ENCODE measurements at regions not wholly inside any gene's neighbourhood (a gene's known extent, or its start where the extent isn't known, plus 50 kb on each side); places are given as distances from the start of the nearest gene placed in this dataset.
A peak's percentile ranks its signal among the peaks of the same experiment; 100 is the strongest.

DNA sequence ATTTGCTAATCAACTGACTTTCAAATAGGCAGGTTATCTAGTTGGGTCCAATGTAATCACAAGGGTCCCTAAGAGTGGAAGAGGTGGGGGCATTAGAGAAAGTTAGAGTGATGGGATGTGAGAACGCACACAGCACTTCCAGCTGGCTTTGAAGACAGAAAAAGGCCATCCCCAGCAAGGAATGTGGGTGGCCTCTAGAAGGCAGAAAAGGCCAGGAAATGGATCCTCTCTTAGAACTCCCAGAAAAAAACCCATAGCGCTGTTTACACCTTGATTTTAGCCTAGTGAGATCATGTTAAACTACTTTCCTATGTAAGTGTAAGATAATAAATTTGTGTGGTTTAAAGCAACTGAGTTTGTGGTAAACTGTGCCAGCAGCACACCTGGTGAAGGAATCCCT is 219.5 kb upstream of the HABP2 start:
- H4K20me1 ChIP-seq (ENCODE audit: insufficient read depth, low read length): no peaks in the 10 kb centered on the region
- H3K4me3 ChIP-seq (ENCODE audit: low read depth in 1 of 2, low read length in 2 of 2): no peak overlapping the region
- ATAC-seq (ENCODE audit: insufficient read depth, low read depth) (no peak), DNase-seq (no peak)
- no peak overlapping the region for H3K9ac ChIP-seq (ENCODE audit: low read depth, low read length)
- H3K4me2 ChIP-seq (ENCODE audit: insufficient read depth, low read length): no peak overlapping the region
- TF ChIP-seq, protein P1, sequence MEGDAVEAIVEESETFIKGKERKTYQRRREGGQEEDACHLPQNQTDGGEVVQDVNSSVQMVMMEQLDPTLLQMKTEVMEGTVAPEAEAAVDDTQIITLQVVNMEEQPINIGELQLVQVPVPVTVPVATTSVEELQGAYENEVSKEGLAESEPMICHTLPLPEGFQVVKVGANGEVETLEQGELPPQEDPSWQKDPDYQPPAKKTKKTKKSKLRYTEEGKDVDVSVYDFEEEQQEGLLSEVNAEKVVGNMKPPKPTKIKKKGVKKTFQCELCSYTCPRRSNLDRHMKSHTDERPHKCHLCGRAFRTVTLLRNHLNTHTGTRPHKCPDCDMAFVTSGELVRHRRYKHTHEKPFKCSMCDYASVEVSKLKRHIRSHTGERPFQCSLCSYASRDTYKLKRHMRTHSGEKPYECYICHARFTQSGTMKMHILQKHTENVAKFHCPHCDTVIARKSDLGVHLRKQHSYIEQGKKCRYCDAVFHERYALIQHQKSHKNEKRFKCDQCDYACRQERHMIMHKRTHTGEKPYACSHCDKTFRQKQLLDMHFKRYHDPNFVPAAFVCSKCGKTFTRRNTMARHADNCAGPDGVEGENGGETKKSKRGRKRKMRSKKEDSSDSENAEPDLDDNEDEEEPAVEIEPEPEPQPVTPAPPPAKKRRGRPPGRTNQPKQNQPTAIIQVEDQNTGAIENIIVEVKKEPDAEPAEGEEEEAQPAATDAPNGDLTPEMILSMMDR (IDR thresholded peaks at IDR 0.05; ENCODE audit: borderline replicate concordance, extremely low read depth, low read length, poor library complexity, severe bottlenecking): peak; percentile 24
- no peak for TF ChIP-seq EZH2 (IDR thresholded peaks at IDR 0.05; ENCODE audit: borderline replicate concordance, low read depth, low read length, severe bottlenecking)
- H3K79me2 ChIP-seq (ENCODE audit: insufficient read depth, low read length): no peaks in the 10 kb centered on the region
- no peak overlapping the region for H2AFZ ChIP-seq (ENCODE audit: low read depth, low read length)
- H3K9me3 ChIP-seq (ENCODE audit: insufficient read depth, low read length, severe bottlenecking): no peaks in the 10 kb centered on the region
- H3K27me3 ChIP-seq (ENCODE audit: insufficient read depth, low read length, poor library complexity): no peaks in the 10 kb centered on the region
- no peaks in the 10 kb centered on the region for H3K36me3 ChIP-seq (ENCODE audit: insufficient read depth, low read length)
- no peak overlapping the region for H3K27ac ChIP-seq (ENCODE audit: low read length)
- no peaks in the 10 kb centered on the region for H3K4me1 ChIP-seq (ENCODE audit: insufficient read depth, low read length)

DNA sequence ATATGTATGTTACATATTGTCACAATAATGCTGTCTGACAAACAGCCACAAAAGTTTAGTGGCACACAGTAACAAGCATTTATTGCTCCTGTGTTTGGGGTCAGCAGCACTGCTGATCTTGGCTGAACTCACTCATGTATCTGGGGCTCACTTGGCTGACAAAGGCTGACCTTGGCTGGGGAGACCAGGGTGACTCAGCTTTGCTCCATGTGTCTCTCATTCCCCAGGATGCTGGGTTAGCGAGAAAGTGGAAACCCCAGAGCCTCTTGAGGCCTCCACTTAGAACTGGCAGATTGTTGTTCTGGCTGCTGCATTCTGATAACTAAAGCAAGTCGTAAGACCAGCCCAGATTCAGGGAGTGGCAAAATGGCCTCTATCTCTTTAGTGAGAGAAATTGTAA is 217.3 kb upstream of the HABP2 start:
- no peak for DNase-seq
- H3K79me2 ChIP-seq (ENCODE audit: insufficient read depth, low read length): no peaks in the 10 kb centered on the region
- no peak overlapping the region for H3K9ac ChIP-seq (ENCODE audit: low read depth, low read length)
- peaks cover 4% of the 10 kb centered on the region for H3K27me3 ChIP-seq (ENCODE audit: insufficient read depth, low read length, poor library complexity)
- H3K27ac ChIP-seq (ENCODE audit: low read length): no peak overlapping the region
- ATAC-seq (ENCODE audit: insufficient read depth, low read depth): no peak
- no peak for TF ChIP-seq EZH2 (IDR thresholded peaks at IDR 0.05; ENCODE audit: borderline replicate concordance, low read depth, low read length, severe bottlenecking)
- TF ChIP-seq, protein P1 (IDR thresholded peaks at IDR 0.05; ENCODE audit: borderline replicate concordance, extremely low read depth, low read length, poor library complexity, severe bottlenecking): no peak
- H3K4me2 ChIP-seq (ENCODE audit: insufficient read depth, low read length): no peak overlapping the region
- no peak overlapping the region for H2AFZ ChIP-seq (ENCODE audit: low read depth, low read length)
- no peak overlapping the region for H3K4me3 ChIP-seq (ENCODE audit: low read depth in 1 of 2, low read length in 2 of 2)
- H3K36me3 ChIP-seq (ENCODE audit: insufficient read depth, low read length): no peaks in the 10 kb centered on the region
- H3K4me1 ChIP-seq (ENCODE audit: insufficient read depth, low read length): no peaks in the 10 kb centered on the region
- no peaks in the 10 kb centered on the region for H4K20me1 ChIP-seq (ENCODE audit: insufficient read depth, low read length)
- no peaks in the 10 kb centered on the region for H3K9me3 ChIP-seq (ENCODE audit: insufficient read depth, low read length, severe bottlenecking)

DNA sequence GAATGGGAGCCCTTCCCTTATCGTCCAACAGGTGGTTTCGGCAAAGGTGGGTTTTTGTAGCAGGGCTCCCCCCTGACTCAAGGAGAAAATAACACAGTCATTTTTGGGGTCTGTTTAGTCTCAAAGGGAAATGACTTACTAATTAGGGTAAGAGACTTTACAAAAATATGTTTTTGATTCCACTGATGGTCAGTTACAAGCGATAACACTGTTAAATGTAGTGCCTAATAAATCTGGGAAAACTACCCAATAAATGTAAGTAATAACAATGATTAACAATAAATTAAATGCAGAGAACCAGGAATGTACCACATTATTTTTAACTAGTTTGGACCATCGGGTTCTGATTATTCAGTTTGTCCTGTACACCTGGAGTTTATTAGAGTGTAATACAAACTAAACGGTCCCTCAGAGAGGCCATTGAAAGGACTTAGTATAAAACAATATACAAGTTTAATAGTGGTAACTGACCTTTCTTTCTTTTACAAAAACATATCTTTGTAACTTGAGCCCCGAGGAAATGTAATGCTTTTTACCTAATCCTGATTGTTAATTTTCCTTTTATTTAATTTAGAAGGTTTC is 216.2 kb upstream of the HABP2 start:
- Histone ChIP-seq H3K9ac (ENCODE audit: low read depth, low read length) (no peak overlapping the region), H3K4me3 (ENCODE audit: low read depth in 1 of 2, low read length in 2 of 2) (no peak overlapping the region), H3K79me2 (ENCODE audit: insufficient read depth, low read length) (no peaks in the 10 kb centered on the region), H3K4me2 (ENCODE audit: insufficient read depth, low read length) (no peak overlapping the region), H3K36me3 (ENCODE audit: insufficient read depth, low read length) (no peaks in the 10 kb centered on the region), H2AFZ (ENCODE audit: low read depth, low read length) (no peak overlapping the region), H3K9me3 (ENCODE audit: insufficient read depth, low read length, severe bottlenecking) (no peaks in the 10 kb centered on the region), H4K20me1 (ENCODE audit: insufficient read depth, low read length) (no peaks in the 10 kb centered on the region), H3K27ac (ENCODE audit: low read length) (no peak overlapping the region), H3K27me3 (ENCODE audit: insufficient read depth, low read length, poor library complexity) (peaks cover 4% of the 10 kb centered on the region), H3K4me1 (ENCODE audit: insufficient read depth, low read length) (no peaks in the 10 kb centered on the region)
- no peak for TF ChIP-seq EZH2 (IDR thresholded peaks at IDR 0.05; ENCODE audit: borderline replicate concordance, low read depth, low read length, severe bottlenecking)
- TF ChIP-seq, protein P1 (IDR thresholded peaks at IDR 0.05; ENCODE audit: borderline replicate concordance, extremely low read depth, low read length, poor library complexity, severe bottlenecking): no peak
- DNase-seq (no peak), ATAC-seq (ENCODE audit: insufficient read depth, low read depth) (no peak)

DNA sequence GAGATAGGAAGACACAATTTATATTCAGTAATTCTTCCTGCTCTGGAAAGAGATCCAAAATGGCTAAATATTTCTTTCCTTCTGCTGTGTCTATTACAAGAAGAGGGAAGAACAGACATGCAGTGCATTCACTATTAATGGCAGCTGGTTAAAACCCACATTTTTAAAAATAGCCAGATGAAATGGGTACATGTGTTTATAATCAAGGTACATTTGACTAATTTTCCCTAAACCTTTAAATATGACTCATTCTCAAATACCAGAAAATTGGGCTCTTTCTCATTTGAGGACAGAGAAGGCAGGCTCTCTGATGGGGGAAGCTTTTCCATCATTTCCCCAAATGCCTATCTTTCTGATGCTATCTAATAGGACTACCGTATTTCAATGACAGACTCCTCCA is 215.7 kb upstream of the HABP2 start:
- H3K4me2 ChIP-seq (ENCODE audit: insufficient read depth, low read length): no peak overlapping the region
- no peak overlapping the region for H2AFZ ChIP-seq (ENCODE audit: low read depth, low read length)
- no peaks in the 10 kb centered on the region for H3K36me3 ChIP-seq (ENCODE audit: insufficient read depth, low read length)
- H4K20me1 ChIP-seq (ENCODE audit: insufficient read depth, low read length): no peaks in the 10 kb centered on the region
- H3K4me1 ChIP-seq (ENCODE audit: insufficient read depth, low read length): no peaks in the 10 kb centered on the region
- no peaks in the 10 kb centered on the region for H3K9me3 ChIP-seq (ENCODE audit: insufficient read depth, low read length, severe bottlenecking)
- H3K79me2 ChIP-seq (ENCODE audit: insufficient read depth, low read length): no peaks in the 10 kb centered on the region
- DNase-seq: no peak
- H3K4me3 ChIP-seq (ENCODE audit: low read depth in 1 of 2, low read length in 2 of 2): no peak overlapping the region
- ATAC-seq (ENCODE audit: insufficient read depth, low read depth): no peak
- no peak overlapping the region for H3K27ac ChIP-seq (ENCODE audit: low read length)
- no peak overlapping the region for H3K9ac ChIP-seq (ENCODE audit: low read depth, low read length)
- TF ChIP-seq, protein P1 (IDR thresholded peaks at IDR 0.05; ENCODE audit: borderline replicate concordance, extremely low read depth, low read length, poor library complexity, severe bottlenecking): no peak
- TF ChIP-seq EZH2 (IDR thresholded peaks at IDR 0.05; ENCODE audit: borderline replicate concordance, low read depth, low read length, severe bottlenecking): no peak
- peaks cover 4% of the 10 kb centered on the region for H3K27me3 ChIP-seq (ENCODE audit: insufficient read depth, low read length, poor library complexity)
